OCI-LY7 (cell line): ENCODE measurements at regions not wholly inside any gene's neighbourhood (a gene's known extent, or its start where the extent isn't known, plus 50 kb on each side); places are given as distances from the start of the nearest gene placed in this dataset.

Experiments used
- CTCF ChIP-seq: fragments of 200-600 bp; sonication (generic); conservative IDR thresholded peaks from 2 replicates; pipeline ENCODE4 v1.5.1; 2014; ENCODE audit warnings: mild to moderate bottlenecking, antibody characterized with exemption, low read length, moderate library complexity, mixed read lengths
- EZH2phosphoT487 ChIP-seq: fragments of 200-600 bp; sonication (generic); IDR thresholded peaks from 2 replicates; pipeline ENCODE4 v1.6.1; 2018; ENCODE audit warnings: low read depth, borderline replicate concordance, mild to moderate bottlenecking, mixed run types, antibody characterized with exemption, low read length, moderate library complexity, mixed read lengths

DNA sequence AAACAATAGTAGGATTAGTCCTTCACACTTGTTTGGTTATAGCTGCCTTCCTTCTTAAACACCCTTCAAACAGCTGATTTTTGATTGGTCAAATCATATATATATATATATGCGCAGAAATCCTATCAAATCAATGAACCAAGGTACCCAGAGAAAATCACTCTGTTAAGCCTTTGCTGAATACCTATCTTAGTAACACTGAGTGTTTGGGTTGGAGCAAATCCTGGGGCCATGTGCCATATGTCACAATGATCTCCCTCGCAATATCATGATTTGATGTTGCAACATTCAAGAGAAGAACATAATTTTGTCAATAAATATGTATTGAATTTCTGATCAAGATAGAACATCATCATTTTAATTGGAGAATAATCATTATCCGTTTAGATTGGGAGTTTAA lies 795.6 kb downstream of the REEP3 start:
- no peak for TF ChIP-seq CTCF
- no peak for TF ChIP-seq EZH2phosphoT487
